ENCODE measurements at regions not wholly inside any gene's neighbourhood (a gene's known extent, or its start where the extent isn't known, plus 50 kb on each side); places are given as distances from the start of the nearest gene placed in this dataset.

GRCh38 chr18:22585821-22586220, 168.1 kb upstream of the CTAGE1 start:
- no peak for TF ChIP-seq CTCF (IDR thresholded peaks at IDR 0.05; ENCODE audit: insufficient read depth, low read length, poor library complexity, severe bottlenecking)
- no peak for TF ChIP-seq EZH2phosphoT487 (conservative IDR thresholded peaks at IDR 0.05; ENCODE audit: low read length)
